PC-9 (cell line): ENCODE measurements at regions not wholly inside any gene's neighbourhood (a gene's known extent, or its start where the extent isn't known, plus 50 kb on each side); places are given as distances from the start of the nearest gene placed in this dataset.

Experiments
- BruUV-seq: library from RNA; stranded (reverse); fragments of 400-500 nt; replicated peaks from 2 replicates; lab custom pipeline; 2021; lab: Mats Ljungman, UMichigan
- CTCF ChIA-PET: fragments of 300-600 bp; sonication (Branson Sonifier 250); formaldehyde crosslinking; loops from one replicate; lab custom pipeline; 2022; ENCODE audit warnings: antibody characterized with exemption; lab: Charles Lee
- POLR2A ChIA-PET: fragments of 300-600 bp; sonication (Branson Sonifier 250); formaldehyde crosslinking; loops from one replicate; lab custom pipeline; 2022; ENCODE audit warnings: antibody characterized with exemption; ENCODE audit not compliant: unreplicated experiment; lab: Charles Lee
- DNase-seq, 2 experiments: peaks; one replicate each; pipeline versions ENCODE4 v3.0.0 to v3.0.0-alpha.2; 2015 to 2022; ENCODE audit warnings: mixed read lengths in 1 of 2
- H2AFZ ChIP-seq: fragments of 200-600 bp; sonication (generic); 2 replicates; pipeline ENCODE4 v1.8.1; 2017; ENCODE audit warnings: antibody characterized with exemption
- H3F3A ChIP-seq: fragments of 200-600 bp; sonication (generic); 2 replicates; pipeline ENCODE4 v1.8.1; 2017; ENCODE audit warnings: antibody characterized with exemption, mild to moderate bottlenecking, low read depth; ENCODE audit not compliant: insufficient read depth
- H3K27ac ChIP-seq: fragments of 200-600 bp; sonication (generic); 2 replicates; pipeline ENCODE4 v1.6.1; 2016; ENCODE audit warnings: mixed run types
- H3K27me3 ChIP-seq: fragments of 200-600 bp; sonication (generic); 2 replicates; pipeline ENCODE4 v1.6.1; 2016; ENCODE audit warnings: low read depth, mixed run types; ENCODE audit not compliant: insufficient read depth
- H3K36me3 ChIP-seq: fragments of 200-600 bp; sonication (generic); 2 replicates; pipeline ENCODE4 v1.6.1; 2016; ENCODE audit warnings: low read depth, mixed run types
- H3K4me1 ChIP-seq: fragments of 200-600 bp; sonication (generic); replicated peaks from 2 replicates; pipeline ENCODE4 v1.6.1; 2016; ENCODE audit warnings: mixed run types; ENCODE audit not compliant: insufficient read depth
- H3K4me2 ChIP-seq: fragments of 200-600 bp; sonication (generic); 2 replicates; pipeline ENCODE4 v1.6.1; 2017; ENCODE audit warnings: mixed run types
- H3K4me3 ChIP-seq: fragments of 200-600 bp; sonication (generic); 2 replicates; pipeline ENCODE4 v1.6.1; 2016; ENCODE audit warnings: mixed run types
- H3K79me2 ChIP-seq: fragments of 200-600 bp; sonication (generic); 2 replicates; pipeline ENCODE4 v1.6.1; 2017; ENCODE audit warnings: low read depth, mixed run types
- H3K9me2 ChIP-seq: fragments of 200-600 bp; sonication (generic); 2 replicates; pipeline ENCODE4 v1.8.1; 2017; ENCODE audit warnings: mild to moderate bottlenecking; ENCODE audit not compliant: insufficient read depth
- H3K9me3 ChIP-seq: fragments of 200-600 bp; sonication (generic); 2 replicates; pipeline ENCODE4 v1.8.1; 2016; ENCODE audit warnings: low read depth; ENCODE audit not compliant: insufficient read depth
- H4K20me1 ChIP-seq: fragments of 200-600 bp; sonication (generic); 2 replicates; pipeline ENCODE4 v1.8.1; 2017; ENCODE audit not compliant: insufficient read depth
- CTCF ChIP-seq: fragments of 200-600 bp; sonication (generic); conservative IDR thresholded peaks from 2 replicates; pipeline ENCODE4 v1.6.1; 2017; ENCODE audit warnings: mixed run types, antibody characterized with exemption, mild to moderate bottlenecking, moderate library complexity
- EZH2 ChIP-seq: fragments of 200-600 bp; sonication (generic); IDR thresholded peaks from 2 replicates; pipeline ENCODE4 v1.8.0; 2017; ENCODE audit warnings: antibody characterized with exemption, low read depth
- intact Hi-C: fragments of 100-400 bp; cut with micrococcal nuclease; formaldehyde crosslinking; loops from one replicate; pipeline ENCODE4 v1.10.0; 2022; ENCODE audit not compliant: unreplicated experiment

- Histone ChIP-seq H3K4me2 (no peak overlapping the region), H3K27ac (no peak overlapping the region), H3K4me1 (peaks cover 40% of the 10 kb centered on the region), H3F3A (peaks cover 29% of the 10 kb centered on the region), H3K9me2 (no peaks in the 10 kb centered on the region), H4K20me1 (no peaks in the 10 kb centered on the region), H3K9me3 (no peaks in the 10 kb centered on the region), H3K36me3 (no peaks in the 10 kb centered on the region), H3K4me3 (no peak overlapping the region), H2AFZ (no peak overlapping the region), H3K27me3 (no peaks in the 10 kb centered on the region), H3K79me2 (no peaks in the 10 kb centered on the region)
- ChIA-PET CTCF (no interaction called here), POLR2A (no interaction called here)
- BruUV-seq, result no TSS peak
- intact Hi-C loops, result no loop called here
- TF ChIP-seq EZH2 (no peak), CTCF (no peak)
- DNase-seq, result no peak
Measured at GRCh38 chr2:200255549-200255948, 50.9 kb upstream of the SPATS2L start.
